ENCODE measurements at regions not wholly inside any gene's neighbourhood (a gene's known extent, or its start where the extent isn't known, plus 50 kb on each side); places are given as distances from the start of the nearest gene placed in this dataset.
A peak's percentile ranks its signal among the peaks of the same experiment; 100 is the strongest.

DNA sequence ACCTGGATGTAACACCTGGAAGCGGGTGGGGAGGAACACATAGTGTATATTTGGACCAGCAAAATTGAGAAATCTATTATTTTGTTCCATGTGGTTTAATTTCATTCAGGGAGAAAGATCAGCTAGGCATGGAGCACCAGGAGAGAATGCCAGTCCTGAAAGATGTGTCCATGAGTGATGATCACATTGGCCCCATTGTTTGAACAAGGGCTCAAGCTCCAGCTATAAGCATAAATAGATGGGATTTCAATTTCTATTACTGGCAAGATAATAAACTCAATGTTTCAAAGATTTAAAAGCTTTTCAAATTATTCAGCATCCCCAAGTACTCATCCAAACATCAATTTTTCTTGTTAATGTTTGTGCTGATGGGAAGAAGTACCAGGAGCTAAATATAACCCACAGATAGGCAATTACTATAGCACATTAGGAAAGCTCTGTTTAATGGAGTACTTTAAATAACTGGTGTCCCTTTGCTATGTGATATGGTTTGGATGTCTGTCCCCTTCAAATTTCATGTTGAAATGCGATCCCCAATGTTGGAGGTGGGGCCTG is 275.3 kb upstream of the PHYHIPL start:
- DNase-seq (ENCODE audit: low read depth): no peak
- no peaks in the 10 kb centered on the region for H3K36me3 ChIP-seq (ENCODE audit: control insufficient read depth, insufficient read depth, low read length, severe bottlenecking)
- peaks cover 11% of the 10 kb centered on the region for H3K4me1 ChIP-seq (ENCODE audit: control insufficient read depth, insufficient read depth, low read length)
- H3K27me3 ChIP-seq (replicated peaks; ENCODE audit: control insufficient read depth, insufficient read depth, low read length): no peaks in the 10 kb centered on the region
- no peak overlapping the region for H3K9ac ChIP-seq (ENCODE audit: low read length)
- H3K9me3 ChIP-seq (ENCODE audit: control insufficient read depth, low read length): peaks cover 6% of the 10 kb centered on the region
- H3K4me3 ChIP-seq (ENCODE audit: low read length): no peak overlapping the region

DNA sequence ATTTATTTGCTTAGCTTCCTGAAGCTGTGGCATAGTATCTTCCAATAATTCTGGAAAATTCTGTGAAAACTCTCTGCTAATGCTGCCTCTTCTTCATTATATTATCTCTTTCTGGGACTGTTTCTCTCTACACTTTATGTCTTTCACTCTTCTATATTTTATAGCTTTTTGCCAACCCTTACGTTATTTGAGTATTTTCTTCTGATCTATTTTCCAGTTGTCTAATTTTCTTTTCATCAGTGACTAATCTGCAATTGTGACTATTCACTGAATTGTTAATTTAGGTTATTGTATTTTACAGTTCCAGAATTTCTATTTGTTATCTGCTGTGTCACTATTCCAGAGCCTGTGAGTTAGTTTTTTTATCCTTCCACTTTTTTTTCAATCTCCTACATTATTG is 273.4 kb upstream of the PHYHIPL start:
- peaks cover 6% of the 10 kb centered on the region for H3K9me3 ChIP-seq (ENCODE audit: control insufficient read depth, low read length)
- peaks cover under 1% of the 10 kb centered on the region for H3K4me1 ChIP-seq (ENCODE audit: control insufficient read depth, insufficient read depth, low read length)
- no peak for DNase-seq (ENCODE audit: low read depth)
- H3K9ac ChIP-seq (ENCODE audit: low read length): no peak overlapping the region
- no peak overlapping the region for H3K4me3 ChIP-seq (ENCODE audit: low read length)
- no peaks in the 10 kb centered on the region for H3K27me3 ChIP-seq (replicated peaks; ENCODE audit: control insufficient read depth, insufficient read depth, low read length)
- H3K36me3 ChIP-seq (ENCODE audit: control insufficient read depth, insufficient read depth, low read length, severe bottlenecking): no peaks in the 10 kb centered on the region

- no peak for DNase-seq (ENCODE audit: low read depth)
- H3K4me1 ChIP-seq (ENCODE audit: control insufficient read depth, insufficient read depth, low read length): peaks cover 3% of the 10 kb centered on the region
- H3K4me3 ChIP-seq (ENCODE audit: low read length): no peak overlapping the region
- H3K9me3 ChIP-seq (ENCODE audit: control insufficient read depth, low read length): no peaks in the 10 kb centered on the region
- H3K9ac ChIP-seq (ENCODE audit: low read length): no peak overlapping the region
- H3K36me3 ChIP-seq (ENCODE audit: control insufficient read depth, insufficient read depth, low read length, severe bottlenecking): no peaks in the 10 kb centered on the region
- no peaks in the 10 kb centered on the region for H3K27me3 ChIP-seq (replicated peaks; ENCODE audit: control insufficient read depth, insufficient read depth, low read length)
Observed at GRCh38 chr10:58909881-58910280, 266.6 kb upstream of the PHYHIPL start.

GRCh38 chr10:58913717-58914116 is 262.7 kb upstream of the PHYHIPL start:
- DNase-seq (ENCODE audit: low read depth): no peak
- H3K9ac ChIP-seq (ENCODE audit: low read length): no peak overlapping the region
- peaks cover 3% of the 10 kb centered on the region for H3K4me1 ChIP-seq (ENCODE audit: control insufficient read depth, insufficient read depth, low read length)
- H3K4me3 ChIP-seq (ENCODE audit: low read length): no peak overlapping the region
- H3K27me3 ChIP-seq (replicated peaks; ENCODE audit: control insufficient read depth, insufficient read depth, low read length): no peaks in the 10 kb centered on the region
- no peaks in the 10 kb centered on the region for H3K36me3 ChIP-seq (ENCODE audit: control insufficient read depth, insufficient read depth, low read length, severe bottlenecking)
- no peaks in the 10 kb centered on the region for H3K9me3 ChIP-seq (ENCODE audit: control insufficient read depth, low read length)

GRCh38 chr10:58918887-58919286 is 257.6 kb upstream of the PHYHIPL start:
- no peaks in the 10 kb centered on the region for H3K9me3 ChIP-seq (ENCODE audit: control insufficient read depth, low read length)
- no peak overlapping the region for H3K4me3 ChIP-seq (ENCODE audit: low read length)
- H3K36me3 ChIP-seq (ENCODE audit: control insufficient read depth, insufficient read depth, low read length, severe bottlenecking): no peaks in the 10 kb centered on the region
- H3K4me1 ChIP-seq (ENCODE audit: control insufficient read depth, insufficient read depth, low read length): peaks cover 32% of the 10 kb centered on the region
- no peak for DNase-seq (ENCODE audit: low read depth)
- H3K9ac ChIP-seq (ENCODE audit: low read length): no peak overlapping the region
- no peaks in the 10 kb centered on the region for H3K27me3 ChIP-seq (replicated peaks; ENCODE audit: control insufficient read depth, insufficient read depth, low read length)

- H3K4me1 ChIP-seq (ENCODE audit: control insufficient read depth, insufficient read depth, low read length): peaks cover 32% of the 10 kb centered on the region
- DNase-seq (ENCODE audit: low read depth): peak; percentile 74
- H3K9me3 ChIP-seq (ENCODE audit: control insufficient read depth, low read length): no peaks in the 10 kb centered on the region
- H3K4me3 ChIP-seq (ENCODE audit: low read length): peak overlapping the region; percentile 64
- H3K36me3 ChIP-seq (ENCODE audit: control insufficient read depth, insufficient read depth, low read length, severe bottlenecking): no peaks in the 10 kb centered on the region
- H3K9ac ChIP-seq (ENCODE audit: low read length): peak overlapping the region; percentile 84
- H3K27me3 ChIP-seq (replicated peaks; ENCODE audit: control insufficient read depth, insufficient read depth, low read length): no peaks in the 10 kb centered on the region
Observed at GRCh38 chr10:58919927-58920654, 256.4 kb upstream of the PHYHIPL start.

GRCh38 chr10:58920655-58921003 is 255.8 kb upstream of the PHYHIPL start:
- no peaks in the 10 kb centered on the region for H3K9me3 ChIP-seq (ENCODE audit: control insufficient read depth, low read length)
- DNase-seq (ENCODE audit: low read depth): no peak
- H3K4me1 ChIP-seq (ENCODE audit: control insufficient read depth, insufficient read depth, low read length): peaks cover 32% of the 10 kb centered on the region
- H3K36me3 ChIP-seq (ENCODE audit: control insufficient read depth, insufficient read depth, low read length, severe bottlenecking): no peaks in the 10 kb centered on the region
- H3K9ac ChIP-seq (ENCODE audit: low read length): peak overlapping the region; percentile 84
- H3K27me3 ChIP-seq (replicated peaks; ENCODE audit: control insufficient read depth, insufficient read depth, low read length): no peaks in the 10 kb centered on the region
- H3K4me3 ChIP-seq (ENCODE audit: low read length): peak overlapping the region; percentile 64

- peak overlapping the region; percentile 64 for H3K4me3 ChIP-seq (ENCODE audit: low read length)
- no peaks in the 10 kb centered on the region for H3K27me3 ChIP-seq (replicated peaks; ENCODE audit: control insufficient read depth, insufficient read depth, low read length)
- peaks cover 32% of the 10 kb centered on the region for H3K4me1 ChIP-seq (ENCODE audit: control insufficient read depth, insufficient read depth, low read length)
- peak overlapping the region; percentile 84 for H3K9ac ChIP-seq (ENCODE audit: low read length)
- DNase-seq (ENCODE audit: low read depth): no peak
- no peaks in the 10 kb centered on the region for H3K9me3 ChIP-seq (ENCODE audit: control insufficient read depth, low read length)
- H3K36me3 ChIP-seq (ENCODE audit: control insufficient read depth, insufficient read depth, low read length, severe bottlenecking): no peaks in the 10 kb centered on the region
Observed at GRCh38 chr10:58921421-58921855, 255.0 kb upstream of the PHYHIPL start.

GRCh38 chr10:58925381-58925780 is 251.1 kb upstream of the PHYHIPL start:
- no peaks in the 10 kb centered on the region for H3K36me3 ChIP-seq (ENCODE audit: control insufficient read depth, insufficient read depth, low read length, severe bottlenecking)
- no peak overlapping the region for H3K9ac ChIP-seq (ENCODE audit: low read length)
- peaks cover 24% of the 10 kb centered on the region for H3K4me1 ChIP-seq (ENCODE audit: control insufficient read depth, insufficient read depth, low read length)
- no peaks in the 10 kb centered on the region for H3K27me3 ChIP-seq (replicated peaks; ENCODE audit: control insufficient read depth, insufficient read depth, low read length)
- no peaks in the 10 kb centered on the region for H3K9me3 ChIP-seq (ENCODE audit: control insufficient read depth, low read length)
- no peak overlapping the region for H3K4me3 ChIP-seq (ENCODE audit: low read length)
- DNase-seq (ENCODE audit: low read depth): no peak

- peaks cover 16% of the 10 kb centered on the region for H3K4me1 ChIP-seq (ENCODE audit: control insufficient read depth, insufficient read depth, low read length)
- H3K9ac ChIP-seq (ENCODE audit: low read length): no peak overlapping the region
- no peak overlapping the region for H3K4me3 ChIP-seq (ENCODE audit: low read length)
- H3K9me3 ChIP-seq (ENCODE audit: control insufficient read depth, low read length): no peaks in the 10 kb centered on the region
- H3K36me3 ChIP-seq (ENCODE audit: control insufficient read depth, insufficient read depth, low read length, severe bottlenecking): no peaks in the 10 kb centered on the region
- DNase-seq (ENCODE audit: low read depth): no peak
- no peaks in the 10 kb centered on the region for H3K27me3 ChIP-seq (replicated peaks; ENCODE audit: control insufficient read depth, insufficient read depth, low read length)
Observed at GRCh38 chr10:58930500-58930899, 245.9 kb upstream of the PHYHIPL start.

DNA sequence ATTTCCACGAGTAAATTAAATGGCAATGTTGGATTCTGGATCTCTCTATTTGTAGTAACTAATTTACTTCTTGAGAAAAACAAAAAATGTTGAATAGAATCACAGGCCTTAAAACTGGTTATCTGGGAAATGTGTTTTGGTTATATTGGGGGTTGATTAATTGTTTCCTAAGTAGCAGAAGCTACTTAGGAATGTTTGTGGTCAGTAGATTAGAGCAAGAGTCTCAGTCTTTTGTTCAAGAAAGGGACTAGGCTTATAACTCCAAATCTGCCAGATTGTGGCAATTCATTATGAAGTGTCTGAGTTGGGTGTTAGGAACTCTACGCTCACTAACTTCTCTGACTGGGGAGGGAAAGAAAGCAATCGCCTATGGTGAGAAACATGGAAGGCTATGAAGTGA is 244.3 kb upstream of the PHYHIPL start:
- no peak for DNase-seq (ENCODE audit: low read depth)
- Histone ChIP-seq H3K36me3 (ENCODE audit: control insufficient read depth, insufficient read depth, low read length, severe bottlenecking) (no peaks in the 10 kb centered on the region), H3K9me3 (ENCODE audit: control insufficient read depth, low read length) (no peaks in the 10 kb centered on the region), H3K9ac (ENCODE audit: low read length) (no peak overlapping the region), H3K4me3 (ENCODE audit: low read length) (no peak overlapping the region), H3K4me1 (ENCODE audit: control insufficient read depth, insufficient read depth, low read length) (peaks cover 16% of the 10 kb centered on the region), H3K27me3 (replicated peaks; ENCODE audit: control insufficient read depth, insufficient read depth, low read length) (no peaks in the 10 kb centered on the region)

All from adipocyte (in vitro differentiated cells).